ENCODE measurements at regions not wholly inside any gene's neighbourhood (a gene's known extent, or its start where the extent isn't known, plus 50 kb on each side); places are given as distances from the start of the nearest gene placed in this dataset.
"Not testable (repeated sequence)": the region's sequence is repeated elsewhere in the genome, so short reads cannot be mapped to it uniquely, and the experiment has no call there.

DNA sequence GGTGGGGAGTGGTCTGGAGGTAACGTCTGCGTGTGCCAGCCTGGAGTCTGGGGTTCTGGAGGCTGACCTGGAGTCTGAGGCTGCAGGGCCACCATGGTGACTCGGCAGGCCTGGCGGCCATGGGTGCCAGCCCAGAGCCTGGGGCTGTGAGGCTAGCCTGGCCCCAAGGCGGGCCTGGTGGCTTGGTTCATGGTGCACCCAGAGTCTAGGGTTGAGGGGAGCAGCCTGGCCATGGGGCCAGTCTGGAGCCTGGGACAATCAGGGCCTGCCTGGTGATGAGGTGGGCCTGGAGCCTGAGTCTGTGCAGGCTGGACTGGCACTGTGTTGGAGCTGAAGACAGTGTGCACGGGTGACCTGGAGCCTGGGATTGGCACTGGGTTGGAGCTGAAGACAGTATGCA lies 64.9 kb downstream of the CXorf49B start:
- Histone ChIP-seq H4K20me1 (replicated peaks; ENCODE audit: control insufficient read depth, extremely low read depth, insufficient read depth, low read length) (no peaks in the 10 kb centered on the region), H3K9me3 (replicated peaks; ENCODE audit: control insufficient read depth, insufficient read depth, low read length) (no peaks in the 10 kb centered on the region), H3K4me3 (replicated peaks in 1 of 3; ENCODE audit: insufficient read depth in 1 of 3, low read depth in 1 of 3, low read length in 3 of 3) (no peak overlapping the region), H3K27me3 (ENCODE audit: control insufficient read depth in 2 of 2, insufficient read depth in 2 of 2, low read length in 2 of 2) (no peaks in the 10 kb centered on the region), H3K9me1 (replicated peaks; ENCODE audit: control insufficient read depth, extremely low read depth, insufficient read depth, low read length) (no peaks in the 10 kb centered on the region), H3K4me1 (ENCODE audit: control insufficient read depth, extremely low read depth, insufficient read depth, low read length) (no peaks in the 10 kb centered on the region), H3K27ac (ENCODE audit: insufficient read depth, low read depth, low read length) (no peak overlapping the region), H3K79me2 (ENCODE audit: control insufficient read depth, insufficient read depth, low read length) (no peaks in the 10 kb centered on the region), H3K36me3 (ENCODE audit: control insufficient read depth in 2 of 2, extremely low read depth in 1 of 2, insufficient read depth in 2 of 2, low read length in 2 of 2) (no peaks in the 10 kb centered on the region), H3K4me2 (ENCODE audit: insufficient read depth, low read length) (no peak overlapping the region), H2AFZ (ENCODE audit: low read depth, low read length) (no peak overlapping the region), H3K9ac (replicated peaks; ENCODE audit: extremely low read depth, insufficient read depth, low read length) (no peak overlapping the region)
- ChIA-PET CTCF (no interaction called here), POLR2A (no interaction called here)
- TF ChIP-seq EZH2 (IDR thresholded peaks at IDR 0.05; ENCODE audit: borderline replicate concordance, low read depth, low read length, severe bottlenecking) (no peak), JUN (IDR thresholded peaks at IDR 0.05; ENCODE audit: borderline replicate concordance, insufficient read depth, insufficient read length, low read depth) (no peak), MYC (IDR thresholded peaks at IDR 0.05; ENCODE audit: low read depth, low read length) (no peak), POLR2AphosphoS5 (IDR thresholded peaks at IDR 0.05; ENCODE audit: insufficient read depth, low read depth, low read length) (no peak), GATA2 (IDR thresholded peaks at IDR 0.05; ENCODE audit: insufficient read depth, insufficient read length, low read depth, low read length) (no peak), FOS (IDR thresholded peaks at IDR 0.05; ENCODE audit: borderline replicate concordance, insufficient read depth, low read length) (no peak), POLR2A (IDR thresholded peaks at IDR 0.05; ENCODE audit: low read depth, low read length) (no peak)
- TF ChIP-seq, protein P1, sequence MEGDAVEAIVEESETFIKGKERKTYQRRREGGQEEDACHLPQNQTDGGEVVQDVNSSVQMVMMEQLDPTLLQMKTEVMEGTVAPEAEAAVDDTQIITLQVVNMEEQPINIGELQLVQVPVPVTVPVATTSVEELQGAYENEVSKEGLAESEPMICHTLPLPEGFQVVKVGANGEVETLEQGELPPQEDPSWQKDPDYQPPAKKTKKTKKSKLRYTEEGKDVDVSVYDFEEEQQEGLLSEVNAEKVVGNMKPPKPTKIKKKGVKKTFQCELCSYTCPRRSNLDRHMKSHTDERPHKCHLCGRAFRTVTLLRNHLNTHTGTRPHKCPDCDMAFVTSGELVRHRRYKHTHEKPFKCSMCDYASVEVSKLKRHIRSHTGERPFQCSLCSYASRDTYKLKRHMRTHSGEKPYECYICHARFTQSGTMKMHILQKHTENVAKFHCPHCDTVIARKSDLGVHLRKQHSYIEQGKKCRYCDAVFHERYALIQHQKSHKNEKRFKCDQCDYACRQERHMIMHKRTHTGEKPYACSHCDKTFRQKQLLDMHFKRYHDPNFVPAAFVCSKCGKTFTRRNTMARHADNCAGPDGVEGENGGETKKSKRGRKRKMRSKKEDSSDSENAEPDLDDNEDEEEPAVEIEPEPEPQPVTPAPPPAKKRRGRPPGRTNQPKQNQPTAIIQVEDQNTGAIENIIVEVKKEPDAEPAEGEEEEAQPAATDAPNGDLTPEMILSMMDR (IDR thresholded peaks at IDR 0.05; ENCODE audit: extremely low read depth in 1 of 2, insufficient read depth in 1 of 2, low read depth in 1 of 2, low read length in 2 of 2): no peak
- TF ChIP-seq, protein P2, sequence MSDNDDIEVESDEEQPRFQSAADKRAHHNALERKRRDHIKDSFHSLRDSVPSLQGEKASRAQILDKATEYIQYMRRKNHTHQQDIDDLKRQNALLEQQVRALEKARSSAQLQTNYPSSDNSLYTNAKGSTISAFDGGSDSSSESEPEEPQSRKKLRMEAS (IDR thresholded peaks at IDR 0.05; ENCODE audit: insufficient read depth, insufficient read length): no peak
- dilution Hi-C loops (cut with MboI; ENCODE audit: extremely low pct_ligation_motif_present, low sequenced_read_pairs) (no loop called here), intact Hi-C loops (cut with micrococcal nuclease) (no loop called here)
- no peak for FAIRE-seq
- no peak for DNase-seq (ENCODE audit: low read depth, low spot score)
- no TSS peak for BruUV-seq (replicated peaks)

DNA sequence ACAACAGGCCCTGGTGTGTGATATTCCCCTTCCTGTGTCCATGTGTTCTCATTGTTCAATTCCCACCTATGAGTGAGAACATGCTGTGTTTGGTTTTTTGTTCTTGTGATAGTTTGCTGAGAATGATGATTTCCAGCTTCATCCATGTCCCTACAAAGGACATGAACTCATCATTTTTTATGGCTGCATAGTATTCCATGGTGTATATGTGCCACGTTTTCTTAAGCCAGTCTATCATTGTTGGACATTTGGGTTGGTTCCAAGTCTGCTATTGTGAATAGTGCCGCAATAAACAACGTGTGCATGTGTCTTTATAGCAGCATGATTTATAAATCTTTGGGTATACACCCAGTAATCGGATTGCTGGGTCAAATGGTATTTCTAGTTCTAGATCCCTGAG lies 72.6 kb upstream of the NHSL2 start:
- dilution Hi-C loops (cut with MboI; ENCODE audit: extremely low pct_ligation_motif_present, low sequenced_read_pairs): not testable (repeated sequence)

More for the DNA sequence above, 72.6 kb upstream of the NHSL2 start:
- FAIRE-seq; CTCF ChIA-PET; intact Hi-C loops (cut with micrococcal nuclease); H3K9me3 ChIP-seq (replicated peaks; ENCODE audit: control insufficient read depth, insufficient read depth, low read length); H3K4me2 ChIP-seq (ENCODE audit: insufficient read depth, low read length); H3K27me3 ChIP-seq (ENCODE audit: control insufficient read depth in 2 of 2, insufficient read depth in 2 of 2, low read length in 2 of 2); H3K4me3 ChIP-seq (replicated peaks in 1 of 3; ENCODE audit: insufficient read depth in 1 of 3, low read depth in 1 of 3, low read length in 3 of 3); H3K79me2 ChIP-seq (ENCODE audit: control insufficient read depth, insufficient read depth, low read length); H4K20me1 ChIP-seq (replicated peaks; ENCODE audit: control insufficient read depth, extremely low read depth, insufficient read depth, low read length); H3K36me3 ChIP-seq (ENCODE audit: control insufficient read depth in 2 of 2, extremely low read depth in 1 of 2, insufficient read depth in 2 of 2, low read length in 2 of 2); BruUV-seq (replicated peaks); H3K9ac ChIP-seq (replicated peaks; ENCODE audit: extremely low read depth, insufficient read depth, low read length); POLR2A ChIA-PET; DNase-seq (ENCODE audit: low read depth, low spot score); H3K9me1 ChIP-seq (replicated peaks; ENCODE audit: control insufficient read depth, extremely low read depth, insufficient read depth, low read length); H2AFZ ChIP-seq (ENCODE audit: low read depth, low read length); H3K4me1 ChIP-seq (ENCODE audit: control insufficient read depth, extremely low read depth, insufficient read depth, low read length); H3K27ac ChIP-seq (ENCODE audit: insufficient read depth, low read depth, low read length): not testable (repeated sequence)
